ENCODE measurements at regions not wholly inside any gene's neighbourhood (a gene's known extent, or its start where the extent isn't known, plus 50 kb on each side); places are given as distances from the start of the nearest gene placed in this dataset.
"Not testable (repeated sequence)": the region's sequence is repeated elsewhere in the genome, so short reads cannot be mapped to it uniquely, and the experiment has no call there.

DNA sequence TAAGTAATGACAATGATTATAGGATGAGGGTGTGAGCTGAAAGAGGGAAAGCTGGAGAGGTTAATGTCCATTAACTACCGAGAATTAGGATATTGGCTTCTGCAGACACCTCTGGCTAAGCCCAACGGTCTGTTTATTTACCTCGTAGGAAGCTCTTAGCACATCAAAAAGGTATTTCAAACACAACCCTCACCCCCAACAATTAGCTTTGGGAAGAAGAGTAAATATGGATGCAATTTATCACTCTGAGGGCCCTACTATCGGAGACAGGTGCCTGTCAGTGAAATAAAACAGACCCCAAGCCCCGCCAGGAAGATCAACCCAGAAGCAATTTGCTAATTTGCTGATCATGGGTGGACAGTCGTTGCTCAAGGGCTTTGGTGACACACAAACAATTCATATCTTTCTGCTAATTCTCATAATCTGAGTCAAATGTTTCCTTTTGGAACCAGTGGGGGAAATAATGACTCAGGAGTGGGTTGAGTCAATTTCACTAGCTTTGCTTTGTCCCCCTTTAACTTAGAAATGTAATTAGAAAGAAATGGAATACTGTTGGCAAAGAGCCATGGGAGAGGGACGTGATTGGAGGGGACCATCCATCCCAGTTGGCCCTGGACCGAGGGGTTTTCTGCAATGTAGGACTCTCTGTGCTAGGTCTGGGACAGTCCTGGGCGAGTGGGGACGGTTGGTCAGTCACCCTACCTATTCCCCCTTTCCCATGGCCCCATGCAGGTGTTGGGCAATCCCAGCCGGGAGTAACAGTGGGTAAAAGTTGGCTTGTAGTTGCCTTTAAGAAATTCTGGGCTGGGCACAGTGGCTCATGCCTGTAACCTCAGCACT lies 99.1 kb upstream of the MED13L start:
- TF ChIP-seq, protein P1, sequence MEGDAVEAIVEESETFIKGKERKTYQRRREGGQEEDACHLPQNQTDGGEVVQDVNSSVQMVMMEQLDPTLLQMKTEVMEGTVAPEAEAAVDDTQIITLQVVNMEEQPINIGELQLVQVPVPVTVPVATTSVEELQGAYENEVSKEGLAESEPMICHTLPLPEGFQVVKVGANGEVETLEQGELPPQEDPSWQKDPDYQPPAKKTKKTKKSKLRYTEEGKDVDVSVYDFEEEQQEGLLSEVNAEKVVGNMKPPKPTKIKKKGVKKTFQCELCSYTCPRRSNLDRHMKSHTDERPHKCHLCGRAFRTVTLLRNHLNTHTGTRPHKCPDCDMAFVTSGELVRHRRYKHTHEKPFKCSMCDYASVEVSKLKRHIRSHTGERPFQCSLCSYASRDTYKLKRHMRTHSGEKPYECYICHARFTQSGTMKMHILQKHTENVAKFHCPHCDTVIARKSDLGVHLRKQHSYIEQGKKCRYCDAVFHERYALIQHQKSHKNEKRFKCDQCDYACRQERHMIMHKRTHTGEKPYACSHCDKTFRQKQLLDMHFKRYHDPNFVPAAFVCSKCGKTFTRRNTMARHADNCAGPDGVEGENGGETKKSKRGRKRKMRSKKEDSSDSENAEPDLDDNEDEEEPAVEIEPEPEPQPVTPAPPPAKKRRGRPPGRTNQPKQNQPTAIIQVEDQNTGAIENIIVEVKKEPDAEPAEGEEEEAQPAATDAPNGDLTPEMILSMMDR (IDR thresholded peaks at IDR 0.05; ENCODE audit: extremely low read depth, missing control alignments): no peak
- no peak for DNase-seq (ENCODE audit: low spot score)

GRCh38 chr12:116377194-116377571 lies 99.7 kb upstream of the MED13L start:
- not testable (repeated sequence) for DNase-seq (ENCODE audit: low spot score)

GRCh38 chr12:116378002-116378401 lies 100.5 kb upstream of the MED13L start:
- no peak for DNase-seq (ENCODE audit: low spot score)
- TF ChIP-seq, protein P1 (IDR thresholded peaks at IDR 0.05; ENCODE audit: extremely low read depth, missing control alignments): no peak

DNA sequence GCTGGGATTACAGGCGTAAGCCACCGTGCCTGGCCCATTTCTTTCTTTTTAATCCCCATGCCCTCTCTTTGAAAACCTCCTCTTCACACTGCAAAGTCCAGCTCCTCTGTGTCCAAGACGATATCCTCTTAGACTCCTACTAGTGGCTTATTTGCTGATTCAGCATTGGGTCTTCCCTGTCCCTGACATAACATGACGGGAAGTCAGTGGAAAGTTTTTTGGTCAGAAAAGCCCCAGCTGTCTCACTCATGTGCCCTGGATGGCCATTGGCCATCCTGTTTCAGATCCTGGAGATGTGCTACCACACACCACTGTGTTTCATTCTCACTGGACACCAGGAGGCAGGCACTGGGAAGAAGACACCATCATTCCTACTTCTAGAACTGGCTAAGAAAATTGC lies 102.6 kb upstream of the MED13L start:
- DNase-seq (ENCODE audit: low spot score): no peak
- TF ChIP-seq, protein P1 (IDR thresholded peaks at IDR 0.05; ENCODE audit: extremely low read depth, missing control alignments): no peak

- not testable (repeated sequence) for DNase-seq (ENCODE audit: low spot score)
These were observed 103.2 kb upstream of the MED13L start for GRCh38 chr12:116380740-116381139.

- TF ChIP-seq, protein P1 (IDR thresholded peaks at IDR 0.05; ENCODE audit: extremely low read depth, missing control alignments): no peak
- DNase-seq (ENCODE audit: low spot score): no peak
These were observed 103.8 kb upstream of the MED13L start for GRCh38 chr12:116381240-116381743.

DNA sequence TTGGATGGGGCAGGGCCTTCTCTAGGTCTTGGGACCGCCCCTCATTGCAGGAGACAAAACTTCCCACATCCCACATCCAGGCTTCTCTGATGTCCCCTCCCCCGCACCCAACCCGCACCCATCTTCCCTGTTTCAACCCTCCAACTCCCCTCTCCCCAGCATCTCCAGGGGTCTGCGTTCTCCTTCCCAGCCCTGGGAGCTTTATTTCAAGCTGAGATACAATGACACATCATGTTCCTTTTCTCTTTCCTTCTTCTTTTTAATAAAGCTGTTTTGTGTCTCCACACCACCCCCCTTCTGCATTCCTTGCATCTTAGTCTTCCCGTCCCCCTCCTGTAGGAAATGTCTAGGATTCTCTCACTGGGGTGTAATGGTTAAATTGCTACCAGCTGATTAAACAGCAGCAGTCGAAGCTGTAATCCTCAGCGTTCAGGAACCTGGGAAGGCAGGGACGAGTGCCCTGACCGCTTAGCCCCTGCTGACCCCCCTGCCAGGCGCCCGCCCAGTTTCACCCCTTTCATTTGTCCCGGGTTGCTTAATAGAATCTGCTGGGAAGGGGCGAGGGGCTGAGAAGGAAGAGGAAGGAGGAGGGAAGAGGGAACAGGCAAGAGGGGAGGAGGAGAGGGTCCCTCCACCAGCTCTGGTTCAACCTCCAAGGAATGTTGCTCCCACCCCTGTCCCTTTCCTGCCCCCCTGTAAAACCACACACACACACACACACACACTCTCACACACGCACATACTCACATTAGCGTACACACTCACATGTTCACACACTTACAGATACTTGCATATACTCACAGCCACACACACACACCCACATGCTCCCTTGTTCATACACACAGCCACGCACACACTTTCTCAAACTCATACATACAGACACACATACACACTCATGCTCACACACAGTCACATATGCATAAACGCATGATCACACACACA lies 104.5 kb upstream of the MED13L start:
- DNase-seq (ENCODE audit: low spot score): no peak
- TF ChIP-seq, protein P1 (IDR thresholded peaks at IDR 0.05; ENCODE audit: extremely low read depth, missing control alignments): no peak
